DMS79 treated with DMSO at 0.1 percent for 48 hours (cell line): ENCODE measurements at regions not wholly inside any gene's neighbourhood (a gene's known extent, or its start where the extent isn't known, plus 50 kb on each side); places are given as distances from the start of the nearest gene placed in this dataset.

ENCODE experiments used
- DNase-seq: peaks from one replicate; lab custom pipeline; 2025; lab: John Stamatoyannopoulos, UW

DNA sequence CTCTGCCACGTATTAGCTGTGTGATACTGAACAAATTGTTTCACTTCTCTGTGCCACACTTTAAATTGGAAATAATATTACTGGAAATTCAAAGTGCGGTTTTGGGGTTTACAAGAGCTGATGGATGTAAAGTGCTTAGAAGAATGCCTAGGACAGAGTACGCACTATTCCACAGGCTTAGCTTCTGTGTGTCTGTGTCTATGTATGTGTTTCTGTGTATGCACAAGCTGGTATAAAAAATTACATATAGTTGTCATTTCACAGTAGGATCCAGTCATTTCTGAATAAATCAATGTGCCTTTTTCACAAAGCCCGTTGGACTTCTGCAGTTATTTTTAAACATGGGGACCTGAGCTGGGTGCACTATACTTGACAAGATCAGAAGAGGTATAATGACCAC, 370.4 kb downstream of the TUSC7 start:
- DNase-seq: no peak

DNA sequence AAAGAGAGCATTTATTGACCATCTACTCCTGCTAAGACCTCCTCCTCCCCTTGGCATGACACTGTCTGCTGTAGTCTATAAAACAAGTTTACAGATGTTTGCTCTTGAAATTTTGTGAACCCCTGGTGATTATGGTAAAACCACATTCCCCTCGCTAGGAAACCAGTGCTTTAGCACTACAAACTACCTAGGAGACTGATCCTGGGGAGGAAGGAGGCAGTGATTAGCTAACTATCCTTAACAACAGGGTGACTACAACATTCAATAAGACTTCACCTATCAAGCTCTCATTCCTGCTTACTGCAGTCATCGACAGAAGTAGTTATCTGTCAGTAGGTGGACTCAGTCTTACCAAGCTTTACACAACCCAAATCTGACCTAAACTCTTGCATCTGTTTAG, 371.3 kb downstream of the TUSC7 start:
- DNase-seq: no peak

GRCh38 chr3:117084277-117084676, 374.7 kb downstream of the TUSC7 start:
- DNase-seq: no peak

- DNase-seq: no peak
Observed at GRCh38 chr3:117084739-117085270, 375.2 kb downstream of the TUSC7 start.

GRCh38 chr3:117091676-117092075, 382.1 kb downstream of the TUSC7 start:
- no peak for DNase-seq

DNA sequence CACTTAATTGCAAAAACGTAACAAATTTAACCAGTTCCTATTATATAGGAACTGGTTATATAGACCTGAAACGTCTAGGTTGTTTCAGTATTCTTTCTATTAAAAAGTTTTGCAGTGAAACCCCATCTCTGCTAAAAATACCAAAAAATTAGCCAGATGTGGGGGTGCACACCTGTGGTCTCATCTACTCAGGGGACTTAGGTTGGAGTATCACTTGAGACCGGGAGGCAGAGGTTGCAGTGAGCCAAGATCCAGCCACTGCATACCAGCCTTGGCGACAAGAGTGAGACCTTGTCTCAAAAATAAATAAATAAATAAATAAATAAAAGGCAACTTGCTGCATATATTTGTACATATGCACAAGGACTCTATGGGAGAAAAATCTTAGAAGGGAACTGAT, 387.0 kb downstream of the TUSC7 start:
- no peak for DNase-seq

DNA sequence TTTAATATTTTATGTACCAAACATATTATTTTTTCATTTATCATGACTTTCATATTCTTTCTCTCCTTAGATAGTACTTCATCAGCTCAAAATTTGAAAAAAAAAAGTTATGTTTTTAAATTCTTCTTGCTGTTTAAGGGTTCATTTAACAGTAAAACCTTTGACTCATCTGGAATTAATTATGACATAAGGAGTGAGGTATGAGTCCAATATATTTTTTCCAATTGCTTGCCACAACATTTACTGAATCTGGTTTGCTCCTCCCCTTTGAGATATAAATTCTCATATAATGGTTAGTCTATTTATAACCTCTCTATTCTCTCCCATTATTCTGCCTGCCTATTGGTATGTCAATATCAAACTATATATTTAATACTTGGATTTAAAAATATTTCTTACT, 387.8 kb downstream of the TUSC7 start:
- DNase-seq: no peak

GRCh38 chr3:117101697-117102096, 392.1 kb downstream of the TUSC7 start:
- DNase-seq: no peak

- no peak for DNase-seq
Observed at GRCh38 chr3:117102426-117102825, 392.8 kb downstream of the TUSC7 start.

DNA sequence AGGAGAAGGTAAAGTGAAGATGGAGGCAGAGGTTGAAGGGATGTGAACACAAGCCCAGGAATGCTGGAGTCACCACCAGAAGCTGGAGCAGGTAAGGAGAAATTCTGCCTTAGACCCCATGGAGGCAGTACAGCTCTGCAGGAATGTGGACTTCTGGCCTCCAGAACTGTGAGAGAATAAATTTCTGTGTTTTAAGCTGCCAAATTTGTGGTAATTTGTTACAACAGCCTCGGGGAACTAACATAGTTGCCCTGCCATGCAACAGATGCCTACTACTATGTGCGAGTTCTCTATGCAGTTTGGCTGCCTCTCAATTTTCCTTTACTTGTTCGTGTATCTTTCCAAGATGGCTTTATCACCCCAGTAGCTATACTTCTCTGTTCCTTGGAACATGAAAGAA, 394.1 kb downstream of the TUSC7 start:
- DNase-seq: no peak

DNA sequence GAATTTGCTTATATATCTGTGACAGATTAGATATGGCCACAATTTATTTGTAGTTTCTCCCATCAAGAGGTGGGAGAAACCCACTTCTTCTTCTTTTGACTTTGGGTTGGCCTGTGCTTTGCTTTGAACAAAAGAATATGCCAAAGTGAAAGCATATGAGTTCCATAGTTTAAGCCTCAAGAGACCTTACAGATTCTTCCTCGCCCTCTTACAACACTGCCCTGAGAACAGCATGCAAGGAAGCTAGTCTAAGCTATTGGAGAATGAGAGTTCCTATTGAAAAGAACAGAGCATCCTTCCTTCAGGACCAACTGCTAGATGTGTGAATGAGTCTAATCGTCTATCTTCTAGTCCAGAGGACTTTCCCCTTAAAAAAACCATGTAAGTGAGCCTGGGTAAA, 394.8 kb downstream of the TUSC7 start:
- no peak for DNase-seq

- DNase-seq: no peak
Observed at GRCh38 chr3:117104792-117105191, 395.2 kb downstream of the TUSC7 start.

- no peak for DNase-seq
Observed at GRCh38 chr3:117105686-117106085, 396.1 kb downstream of the TUSC7 start.

- DNase-seq: no peak
Observed at GRCh38 chr3:117106396-117106795, 396.8 kb downstream of the TUSC7 start.

GRCh38 chr3:117107946-117108345, 398.4 kb downstream of the TUSC7 start:
- DNase-seq: no peak

DNA sequence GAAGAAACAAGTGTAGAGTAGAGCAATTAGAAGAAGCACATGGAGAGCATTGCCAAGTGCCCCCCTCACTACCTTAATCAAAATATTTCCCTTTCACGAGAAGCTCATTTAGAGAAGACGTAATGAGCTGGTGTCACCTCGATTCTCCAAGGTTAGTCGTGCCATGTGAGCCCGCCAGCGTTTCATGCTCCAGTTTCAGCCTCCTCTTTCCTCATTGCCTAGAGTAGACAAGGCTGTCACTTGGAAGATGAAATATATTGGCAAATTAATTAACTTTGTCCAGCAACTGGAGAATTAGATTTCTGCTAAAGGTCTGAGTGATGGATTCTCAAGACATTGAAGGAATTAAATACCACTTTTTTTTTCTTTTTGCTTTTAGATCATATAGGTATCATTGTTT, 399.6 kb downstream of the TUSC7 start:
- DNase-seq: no peak

GRCh38 chr3:117114517-117115265, 405.1 kb downstream of the TUSC7 start:
- DNase-seq: no peak

GRCh38 chr3:117117188-117117936, 407.8 kb downstream of the TUSC7 start:
- DNase-seq: no peak

DNA sequence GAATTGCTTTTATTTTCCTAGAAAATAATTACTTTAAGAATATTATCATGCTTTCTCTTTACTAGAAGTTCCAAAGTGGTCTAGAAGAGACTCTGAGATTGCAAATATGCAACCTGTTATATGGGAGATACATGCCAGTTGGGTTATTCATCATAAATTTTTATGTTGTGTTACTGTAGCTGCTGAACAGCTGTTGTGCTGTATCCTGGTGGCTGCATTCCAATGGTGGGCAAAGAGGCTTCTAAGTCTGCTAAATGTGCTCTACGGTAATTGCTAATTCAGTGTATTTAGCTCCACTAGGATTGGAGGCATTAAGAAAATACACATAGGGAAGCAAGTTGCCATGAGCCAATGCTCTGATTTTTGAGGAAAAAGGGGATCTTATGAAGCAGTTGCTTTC, 409.0 kb downstream of the TUSC7 start:
- DNase-seq: no peak

GRCh38 chr3:117120014-117120413, 410.4 kb downstream of the TUSC7 start:
- DNase-seq: no peak

DNA sequence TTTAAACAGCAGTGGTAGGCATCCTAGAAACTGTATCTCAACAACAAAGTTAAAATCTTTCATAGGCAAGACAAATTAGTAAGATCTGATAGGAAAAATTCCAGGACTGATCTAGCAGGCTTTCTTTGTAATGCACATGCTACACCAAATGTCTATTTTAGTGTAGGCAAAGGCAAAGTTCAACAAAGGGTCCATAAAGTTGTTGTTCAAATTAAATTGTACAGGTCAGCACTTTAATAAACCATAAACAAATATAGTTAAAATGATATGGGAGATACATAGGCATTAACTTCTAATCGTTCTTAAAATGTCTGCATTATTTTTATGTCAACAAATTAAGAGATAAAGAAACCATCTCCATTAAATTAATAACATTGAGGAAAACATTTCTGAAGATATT, 413.0 kb downstream of the TUSC7 start:
- DNase-seq: no peak

DNA sequence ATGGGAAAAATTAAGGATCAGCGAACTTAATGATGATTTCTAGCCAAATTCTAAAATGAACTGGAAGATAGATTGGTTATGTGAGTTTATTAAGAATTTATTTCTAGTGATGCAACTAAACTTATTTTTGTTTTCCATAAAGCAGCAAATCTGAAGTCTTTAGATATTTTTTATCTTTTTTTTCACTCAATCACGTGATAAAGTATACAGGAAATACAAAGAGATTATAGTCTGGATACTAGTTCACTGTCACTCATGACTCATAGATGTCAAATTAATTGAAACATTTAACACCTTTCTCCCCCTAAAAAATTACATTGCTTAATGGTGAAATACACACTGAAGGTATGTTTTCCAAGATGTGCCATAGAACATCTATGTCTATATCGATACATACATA, 416.9 kb downstream of the TUSC7 start:
- no peak for DNase-seq

DNA sequence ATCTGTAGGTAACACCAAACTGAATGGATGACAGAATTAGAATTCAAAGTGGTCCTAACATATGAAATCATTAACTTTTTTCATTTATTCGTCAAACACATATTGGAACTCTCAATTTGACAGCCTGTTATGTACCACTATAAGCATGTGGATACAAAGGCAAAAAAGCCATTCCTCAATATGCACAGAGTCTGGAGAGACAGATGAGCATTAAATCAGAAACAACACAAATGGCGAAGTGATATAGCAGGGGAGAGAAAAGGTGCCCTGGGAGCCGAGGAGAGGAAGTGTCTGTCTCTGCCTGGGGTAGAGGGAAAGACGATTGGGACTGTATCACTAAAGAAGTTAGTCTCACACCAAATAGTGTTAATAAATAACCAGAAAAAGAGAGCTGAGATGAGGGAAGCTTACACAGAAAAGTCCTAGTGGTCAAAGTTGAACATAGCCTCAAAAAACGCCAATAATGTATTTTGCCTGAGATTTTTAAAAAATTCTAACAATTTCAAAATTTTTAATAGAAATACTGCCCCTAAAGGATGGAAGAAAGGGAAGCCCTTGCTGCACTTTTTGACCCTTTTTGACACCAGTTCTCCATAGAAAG, 417.5 kb downstream of the TUSC7 start:
- DNase-seq: no peak
